ENCODE measurements at regions not wholly inside any gene's neighbourhood (a gene's known extent, or its start where the extent isn't known, plus 50 kb on each side); places are given as distances from the start of the nearest gene placed in this dataset.

DNA sequence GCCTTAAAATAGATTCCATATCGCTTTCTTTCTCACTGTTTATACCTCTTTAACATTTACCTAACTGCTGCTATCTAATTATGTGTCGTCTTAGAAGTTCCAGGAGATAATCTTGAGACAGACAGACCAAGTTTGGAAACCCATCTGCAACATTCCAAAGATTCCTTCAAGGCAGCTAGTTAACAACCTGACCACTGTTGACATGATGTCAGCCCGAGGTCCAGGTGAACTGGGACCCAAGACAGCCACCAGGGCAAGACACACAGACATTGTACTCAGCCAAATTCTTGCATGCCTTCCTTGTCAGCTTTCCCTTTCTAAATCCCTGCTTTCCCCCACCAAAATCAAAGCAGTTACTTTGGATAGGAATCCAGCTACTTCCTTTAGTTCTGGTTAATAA is 1476.5 kb upstream of the PRR20A start:
- no peak for TF ChIP-seq POLR2AphosphoS5 (IDR thresholded peaks at IDR 0.05)
- TF ChIP-seq, protein P1, sequence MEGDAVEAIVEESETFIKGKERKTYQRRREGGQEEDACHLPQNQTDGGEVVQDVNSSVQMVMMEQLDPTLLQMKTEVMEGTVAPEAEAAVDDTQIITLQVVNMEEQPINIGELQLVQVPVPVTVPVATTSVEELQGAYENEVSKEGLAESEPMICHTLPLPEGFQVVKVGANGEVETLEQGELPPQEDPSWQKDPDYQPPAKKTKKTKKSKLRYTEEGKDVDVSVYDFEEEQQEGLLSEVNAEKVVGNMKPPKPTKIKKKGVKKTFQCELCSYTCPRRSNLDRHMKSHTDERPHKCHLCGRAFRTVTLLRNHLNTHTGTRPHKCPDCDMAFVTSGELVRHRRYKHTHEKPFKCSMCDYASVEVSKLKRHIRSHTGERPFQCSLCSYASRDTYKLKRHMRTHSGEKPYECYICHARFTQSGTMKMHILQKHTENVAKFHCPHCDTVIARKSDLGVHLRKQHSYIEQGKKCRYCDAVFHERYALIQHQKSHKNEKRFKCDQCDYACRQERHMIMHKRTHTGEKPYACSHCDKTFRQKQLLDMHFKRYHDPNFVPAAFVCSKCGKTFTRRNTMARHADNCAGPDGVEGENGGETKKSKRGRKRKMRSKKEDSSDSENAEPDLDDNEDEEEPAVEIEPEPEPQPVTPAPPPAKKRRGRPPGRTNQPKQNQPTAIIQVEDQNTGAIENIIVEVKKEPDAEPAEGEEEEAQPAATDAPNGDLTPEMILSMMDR (IDR thresholded peaks at IDR 0.05), result no peak
- TF ChIP-seq POLR2A (IDR thresholded peaks at IDR 0.05), result no peak
- TF ChIP-seq EP300 (IDR thresholded peaks at IDR 0.05), result no peak

Measured in stomach (tissue), 4 donors.